B cell (primary cell): ENCODE measurements at regions not wholly inside any gene's neighbourhood (a gene's known extent, or its start where the extent isn't known, plus 50 kb on each side); places are given as distances from the start of the nearest gene placed in this dataset.
A peak's percentile ranks its signal among the peaks of the same experiment; 100 is the strongest.
"Not testable (repeated sequence)": the region's sequence is repeated elsewhere in the genome, so short reads cannot be mapped to it uniquely, and the experiment has no call there.

ENCODE experiments used
- ATAC-seq: fragments of 200-7000 bp; cut with Tn5 transposase; one replicate; pipeline ENCODE4 v1.10.0; 2021; ENCODE audit warnings: low read depth, mild to moderate bottlenecking, moderate number of reproducible peaks, moderate library complexity
- CTCF ChIA-PET: fragments of 350-600 bp; sonication (Branson Sonifier 250); formaldehyde crosslinking; loops from one replicate; lab custom pipeline; 2021; ENCODE audit warnings: antibody characterized with exemption, inconsistent platforms; lab: Charles Lee
- POLR2A ChIA-PET: fragments of 350-600 bp; sonication (Branson Sonifier 250); formaldehyde crosslinking; loops from one replicate; lab custom pipeline; 2021; ENCODE audit warnings: antibody characterized with exemption; lab: Charles Lee
- DNase-seq: peaks from one replicate; pipeline ENCODE4 v3.0.0; 2013
- H2AFZ ChIP-seq: 2 replicates; pipeline ENCODE4 v1.6.1; 2012; ENCODE audit warnings: mild to moderate bottlenecking, low read depth, low read length; ENCODE audit not compliant: insufficient read depth, poor library complexity, severe bottlenecking
- H3K27ac ChIP-seq, 2 donors: 1 replicate in 1 of 2; 2 replicates in 1 of 2; pipeline ENCODE4 v1.5.1; 2012 to 2013; ENCODE audit warnings: low read length in 2 of 2, mild to moderate bottlenecking in 2 of 2, moderate library complexity in 1 of 2
- H3K27me3 ChIP-seq, 4 experiments: fragments of 200-600 bp in 1 of 4; sonication (generic) in 1 of 4; replicated peaks in 1 of 4; 1 replicate in 2 of 4; 2 replicates in 2 of 4; pipeline versions ENCODE4 v1.6.1 to v1.7.0; 2013 to 2016; ENCODE audit warnings: low read length in 3 of 4, mild to moderate bottlenecking in 2 of 4, mixed read lengths in 1 of 4, moderate library complexity in 1 of 4; ENCODE audit not compliant: insufficient read depth in 4 of 4, control insufficient read depth in 3 of 4; ENCODE audit errors: control extremely low read depth in 1 of 4
- H3K36me3 ChIP-seq, 2 experiments: replicated peaks in 1 of 2; 1 replicate in 1 of 2; 2 replicates in 1 of 2; pipeline versions ENCODE4 v1.6.1 to v1.7.1; 2013; ENCODE audit warnings: low read length in 1 of 2; ENCODE audit not compliant: insufficient read depth in 2 of 2, control insufficient read depth in 1 of 2; ENCODE audit errors: control extremely low read depth in 1 of 2, extremely low read depth in 1 of 2
- H3K4me1 ChIP-seq, 2 donors: fragments of 200-600 bp in 1 of 2; sonication (generic) in 1 of 2; 1 replicate in 1 of 2; 2 replicates in 1 of 2; pipeline versions ENCODE4 v1.5.1 to v1.6.1; 2013 to 2017; ENCODE audit warnings: low read length in 2 of 2; ENCODE audit not compliant: control insufficient read depth in 2 of 2, insufficient read depth in 2 of 2
- H3K4me2 ChIP-seq: replicated peaks from 2 replicates; pipeline ENCODE3; 2012; ENCODE audit warnings: mild to moderate bottlenecking, low read depth, low read length; ENCODE audit not compliant: poor library complexity, severe bottlenecking
- H3K4me3 ChIP-seq, 5 experiments: fragments of 200-600 bp in 1 of 5; sonication (generic) in 1 of 5; 1 replicate in 3 of 5; 2 replicates in 2 of 5; pipeline versions ENCODE4 v1.5.1 to v1.7.0; 2011 to 2016; ENCODE audit warnings: low read length in 4 of 5, mild to moderate bottlenecking in 4 of 5, low read depth in 2 of 5, control low read depth in 1 of 5, moderate library complexity in 1 of 5; ENCODE audit not compliant: insufficient read depth in 1 of 5; ENCODE audit errors: control extremely low read depth in 1 of 5, extremely low read depth in 1 of 5
- H3K79me2 ChIP-seq: fragments of 200-600 bp; sonication (generic); one replicate; pipeline ENCODE4 v1.6.0; 2016; ENCODE audit warnings: low read length; ENCODE audit not compliant: control insufficient read depth, insufficient read depth
- H3K9ac ChIP-seq: fragments of 200-600 bp; sonication (generic); 2 replicates; pipeline ENCODE4 v1.6.1; 2017; ENCODE audit warnings: mild to moderate bottlenecking, low read length, moderate library complexity
- H3K9me3 ChIP-seq, 3 donors: one replicate each; pipeline versions ENCODE4 v1.6.1 to v1.7.1; 2013; ENCODE audit warnings: low read length in 2 of 3; ENCODE audit not compliant: control insufficient read depth in 2 of 3, insufficient read depth in 1 of 3; ENCODE audit errors: control extremely low read depth in 1 of 3
- H4K20me1 ChIP-seq: 2 replicates; pipeline ENCODE4 v1.6.0; 2012; ENCODE audit warnings: mild to moderate bottlenecking, low read length; ENCODE audit not compliant: insufficient read depth, control insufficient read depth, poor library complexity, severe bottlenecking
- H3K27ac Mint-ChIP-seq: one replicate; pipeline ENCODE4 v1.8.0; 2021; ENCODE audit warnings: mixed read lengths
- H3K27me3 Mint-ChIP-seq: one replicate; pipeline ENCODE4 v1.8.0; 2021; ENCODE audit warnings: mixed read lengths
- H3K4me1 Mint-ChIP-seq: one replicate; pipeline ENCODE4 v1.8.0; 2021; ENCODE audit warnings: mixed read lengths
- H3K4me3 Mint-ChIP-seq: one replicate; pipeline ENCODE4 v1.8.0; 2021; ENCODE audit warnings: mixed read lengths
- H3K9me3 Mint-ChIP-seq: one replicate; pipeline ENCODE4 v1.8.0; 2022; ENCODE audit warnings: mixed read lengths; ENCODE audit not compliant: insufficient read depth
- WGBS: methylation state at CpG from one replicate; pipeline ENCODE4 v1.1.5; 2013; ENCODE audit warnings: missing lambda C conversion rate; ENCODE audit not compliant: insufficient coverage; 5-methylcytosine and 5-hydroxymethylcytosine counted together
- intact Hi-C: fragments of 100-400 bp; cut with micrococcal nuclease; formaldehyde crosslinking; loops from one replicate; pipeline ENCODE4 v1.10.0; 2022

DNA sequence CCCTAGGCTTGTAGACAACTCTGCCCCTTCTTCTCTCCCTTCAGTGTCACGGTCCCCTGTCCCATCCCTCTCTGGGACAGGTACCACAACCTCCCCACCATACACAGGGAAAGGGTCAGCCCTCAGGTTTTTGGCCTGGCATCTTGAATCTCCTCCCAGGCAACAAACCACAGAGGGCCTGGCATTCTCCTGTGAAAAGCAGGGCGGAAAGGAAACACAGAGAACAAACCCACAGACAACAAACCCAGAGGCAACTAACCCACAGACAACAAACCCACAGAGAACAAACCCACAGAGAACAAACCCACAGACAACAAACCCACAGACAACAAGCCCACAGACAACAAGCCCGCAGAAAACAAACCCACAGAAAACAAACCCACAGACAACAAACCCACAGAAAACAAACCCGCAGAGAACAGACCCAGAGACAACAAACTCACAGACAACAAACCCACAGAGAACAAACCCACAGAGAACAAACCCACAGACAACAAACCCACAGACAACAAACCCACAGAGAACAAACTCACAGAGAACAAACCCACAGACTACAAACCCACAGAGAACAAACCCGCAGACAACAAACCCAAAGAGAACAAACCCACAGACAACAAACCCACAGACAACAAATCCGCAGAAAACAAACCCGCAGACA, 2745.9 kb upstream of the TPTE start:
- H3K4me3 ChIP-seq, H3K36me3 ChIP-seq, H3K27me3 Mint-ChIP-seq, H3K27me3 ChIP-seq, H3K27ac Mint-ChIP-seq, ATAC-seq, H2AFZ ChIP-seq, H3K79me2 ChIP-seq, CTCF ChIA-PET, POLR2A ChIA-PET, H4K20me1 ChIP-seq, H3K9me3 Mint-ChIP-seq, H3K4me1 Mint-ChIP-seq, intact Hi-C loops, H3K27ac ChIP-seq, H3K4me3 Mint-ChIP-seq, H3K9ac ChIP-seq, H3K4me2 ChIP-seq, DNase-seq, H3K9me3 ChIP-seq, H3K4me1 ChIP-seq: not testable (repeated sequence)
- 57% methylated on average over 4 of the region's 7 CpGs for WGBS

DNA sequence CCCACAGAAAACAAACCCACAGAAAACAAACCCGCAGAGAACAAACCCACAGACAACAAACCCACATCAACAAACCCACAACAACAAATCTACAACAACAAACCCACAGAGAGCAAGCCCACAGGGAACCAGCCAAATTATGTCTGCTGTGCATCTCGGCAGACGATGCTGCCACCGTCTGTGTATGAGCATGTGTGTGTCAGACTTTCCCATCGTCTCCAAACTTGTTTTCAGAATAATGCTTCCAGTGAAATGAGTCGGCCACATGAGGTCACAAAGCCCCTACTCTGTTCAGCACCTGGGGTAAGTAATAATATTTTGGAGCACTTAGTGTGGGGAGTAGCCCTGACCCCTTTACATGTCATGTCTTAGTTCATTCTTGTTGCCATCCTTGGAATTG, 2745.3 kb upstream of the TPTE start:
- H3K4me2 ChIP-seq, H3K27ac Mint-ChIP-seq, CTCF ChIA-PET, POLR2A ChIA-PET, H3K4me1 Mint-ChIP-seq, ATAC-seq, H3K27me3 ChIP-seq, H3K9ac ChIP-seq, intact Hi-C loops, H3K36me3 ChIP-seq, H3K4me1 ChIP-seq, H3K27me3 Mint-ChIP-seq, H3K4me3 ChIP-seq, H2AFZ ChIP-seq, DNase-seq, H3K9me3 Mint-ChIP-seq, H3K4me3 Mint-ChIP-seq, H3K79me2 ChIP-seq, H3K27ac ChIP-seq, H4K20me1 ChIP-seq, H3K9me3 ChIP-seq: not testable (repeated sequence)
- no CpG with 5 or more reads among the region's 6 CpGs for WGBS

DNA sequence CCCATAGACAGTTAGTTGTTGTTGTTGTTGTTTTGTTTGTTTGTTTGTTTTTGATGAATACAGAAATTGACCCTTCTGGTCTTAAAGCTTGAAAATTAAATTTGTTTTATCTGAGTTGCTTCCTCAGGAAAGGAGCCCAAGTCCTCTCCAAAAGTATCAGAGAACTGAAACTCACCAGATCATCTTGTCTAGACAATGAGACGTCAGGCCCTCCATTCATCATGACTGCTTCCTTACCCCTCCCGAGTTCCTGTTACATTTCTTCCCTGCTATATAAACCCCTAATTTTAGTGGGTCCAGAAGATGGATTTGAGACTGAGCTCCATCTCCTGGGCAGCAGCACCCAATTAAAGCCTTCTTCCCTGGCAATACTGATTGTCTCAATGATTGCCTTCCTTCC, 2744.8 kb upstream of the TPTE start:
- H3K79me2 ChIP-seq, H3K36me3 ChIP-seq, intact Hi-C loops, H3K4me1 ChIP-seq, CTCF ChIA-PET, H4K20me1 ChIP-seq, H3K27ac Mint-ChIP-seq, H3K27ac ChIP-seq, H3K27me3 Mint-ChIP-seq, ATAC-seq, H3K27me3 ChIP-seq, H3K4me3 Mint-ChIP-seq, H3K9me3 Mint-ChIP-seq, H3K9me3 ChIP-seq, DNase-seq, H3K4me3 ChIP-seq, H3K9ac ChIP-seq, H2AFZ ChIP-seq, POLR2A ChIA-PET, H3K4me2 ChIP-seq, H3K4me1 Mint-ChIP-seq: not testable (repeated sequence)
- WGBS: no CpG with 5 or more reads among the region's 2 CpGs

DNA sequence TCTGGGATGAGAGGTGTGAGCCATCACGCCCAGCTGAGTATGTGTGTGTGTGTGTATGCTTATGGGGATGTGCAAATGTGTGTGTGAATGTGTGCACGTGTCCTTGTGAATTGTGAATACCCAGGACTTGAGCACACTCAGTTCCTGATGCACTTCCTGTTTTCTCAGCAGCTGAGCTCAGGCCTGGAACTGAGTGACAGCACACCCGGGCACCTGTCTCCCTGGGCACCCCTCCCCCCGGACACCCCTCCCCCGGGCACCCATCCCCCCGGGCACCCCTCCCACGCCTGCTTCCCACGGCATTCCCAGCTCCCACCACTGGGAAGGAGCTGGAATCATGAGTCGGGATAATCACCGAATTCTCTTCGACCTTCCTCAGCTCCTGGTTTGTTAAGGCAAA, 2744.1 kb upstream of the TPTE start:
- H3K9ac ChIP-seq, H2AFZ ChIP-seq, H3K4me3 Mint-ChIP-seq, H3K9me3 Mint-ChIP-seq, H3K36me3 ChIP-seq, H3K27me3 Mint-ChIP-seq, H4K20me1 ChIP-seq, H3K4me2 ChIP-seq, CTCF ChIA-PET, intact Hi-C loops, H3K4me3 ChIP-seq, H3K9me3 ChIP-seq, POLR2A ChIA-PET, H3K4me1 ChIP-seq, H3K27ac Mint-ChIP-seq, H3K4me1 Mint-ChIP-seq, H3K27me3 ChIP-seq, H3K79me2 ChIP-seq, H3K27ac ChIP-seq, DNase-seq: not testable (repeated sequence)
- peak; percentile 56 for ATAC-seq
- WGBS: no CpG with 5 or more reads among the region's 11 CpGs
